H4 (cell line): ENCODE measurements at regions not wholly inside any gene's neighbourhood (a gene's known extent, or its start where the extent isn't known, plus 50 kb on each side); places are given as distances from the start of the nearest gene placed in this dataset.

ENCODE experiments used
- DNase-seq: peaks from one replicate; pipeline ENCODE4 v3.0.0-alpha.2; 2015; ENCODE audit warnings: low spot score

DNA sequence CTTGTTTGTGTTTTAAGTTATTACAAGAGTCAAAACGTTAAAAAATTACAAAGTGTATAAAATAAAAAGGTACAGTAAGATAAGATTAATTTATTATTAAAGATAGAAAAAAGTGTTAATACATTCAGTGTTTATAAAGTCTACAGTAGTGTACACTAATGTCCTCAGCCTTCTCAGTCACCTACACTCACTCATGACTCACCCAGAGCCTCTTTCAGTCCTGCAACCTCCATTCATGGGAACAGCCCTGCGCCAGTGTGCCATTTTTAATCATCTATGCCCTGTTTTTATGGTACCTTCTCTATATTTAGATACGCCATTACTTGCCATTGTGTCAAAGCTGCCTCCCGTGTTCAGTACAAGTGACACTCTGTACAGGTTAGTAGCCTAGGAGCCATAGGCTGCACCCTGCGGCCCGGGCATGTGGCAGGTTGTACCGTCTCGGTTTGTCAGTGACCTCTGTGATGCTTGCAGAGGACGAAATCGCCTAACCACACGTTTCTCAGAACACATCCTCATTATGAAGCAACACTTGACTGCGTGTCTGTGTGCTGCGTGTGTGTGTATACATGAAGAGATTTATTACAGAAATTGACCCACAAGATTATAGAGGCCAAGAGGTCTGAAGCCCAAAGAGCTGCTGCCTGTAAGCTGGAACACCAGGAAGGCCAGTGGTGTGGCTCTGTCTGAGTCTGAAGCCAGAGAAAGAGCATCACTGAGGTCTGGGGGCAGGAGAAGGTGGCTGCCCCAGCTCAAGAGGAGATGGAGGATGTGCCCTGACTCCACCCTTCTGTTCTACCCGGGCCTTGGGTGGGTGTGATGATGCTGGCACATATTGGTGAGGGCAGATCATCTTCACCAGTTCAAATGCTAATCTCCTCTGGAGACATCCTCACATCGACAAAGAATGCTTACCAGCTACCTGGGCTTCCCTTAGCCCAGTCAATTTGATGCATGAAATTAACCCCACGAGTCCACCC, 116.6 kb upstream of the C14orf180 start:
- DNase-seq: no peak

DNA sequence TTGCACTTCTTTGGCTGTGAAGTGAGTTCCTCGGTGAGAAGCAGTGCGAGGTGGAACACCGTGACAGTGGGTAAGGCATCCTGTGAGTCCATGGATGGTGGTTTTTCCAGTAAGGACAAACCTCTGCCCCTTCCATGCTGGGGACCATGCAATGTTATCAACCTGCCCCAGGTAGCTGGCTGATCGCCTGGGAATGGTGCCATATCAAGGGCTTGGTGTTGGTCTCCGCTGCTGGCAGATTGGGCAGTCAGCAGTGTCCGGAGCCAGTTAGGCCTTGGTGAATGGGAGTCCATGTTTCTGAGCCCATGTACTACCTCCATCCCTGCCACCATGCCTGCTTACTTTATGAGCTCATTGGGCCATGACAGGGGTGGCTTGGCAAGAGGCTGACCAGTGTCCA, 114.7 kb upstream of the C14orf180 start:
- DNase-seq: no peak

DNA sequence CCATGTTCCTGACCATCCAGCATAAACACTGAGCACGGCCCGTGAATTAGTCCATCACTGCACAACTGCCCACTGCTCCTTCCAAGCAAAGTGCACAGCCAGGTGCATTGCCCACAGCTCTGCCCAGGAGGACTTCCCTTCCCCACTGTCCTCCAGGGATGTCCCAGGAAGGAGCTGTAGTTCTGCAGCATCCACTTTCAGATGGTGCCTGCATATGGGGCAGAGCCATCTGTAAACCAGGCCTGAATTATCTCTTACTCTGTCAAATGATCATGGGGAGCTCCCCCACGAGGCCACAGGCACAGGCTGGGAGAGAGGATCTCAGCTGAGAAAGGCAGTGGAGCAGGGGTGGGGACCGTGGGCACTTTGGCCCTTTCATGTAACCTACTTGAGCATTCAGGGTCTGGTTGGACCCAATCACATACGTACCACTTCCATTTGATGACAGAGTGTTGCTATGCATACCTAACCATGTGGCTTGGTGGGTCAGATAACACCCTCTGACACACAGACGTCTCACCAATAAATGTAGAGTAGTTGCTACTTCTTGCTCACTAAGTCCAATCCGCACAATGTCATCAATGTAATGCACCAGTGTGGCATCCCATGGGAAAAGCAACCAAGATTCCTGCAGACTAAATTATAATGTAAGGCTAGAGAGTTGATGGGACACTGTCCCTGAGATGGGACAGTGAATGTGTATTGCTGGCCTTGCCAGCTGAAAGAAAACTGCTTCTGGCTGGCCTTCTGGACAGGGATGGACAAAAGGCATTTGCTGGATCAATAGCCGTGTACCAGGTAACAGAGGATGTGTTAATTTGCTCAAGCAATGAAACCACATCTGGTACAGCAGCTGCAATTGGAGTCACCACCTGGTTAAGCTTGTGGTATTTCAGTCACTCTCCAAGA, 113.8 kb upstream of the C14orf180 start:
- DNase-seq: no peak

DNA sequence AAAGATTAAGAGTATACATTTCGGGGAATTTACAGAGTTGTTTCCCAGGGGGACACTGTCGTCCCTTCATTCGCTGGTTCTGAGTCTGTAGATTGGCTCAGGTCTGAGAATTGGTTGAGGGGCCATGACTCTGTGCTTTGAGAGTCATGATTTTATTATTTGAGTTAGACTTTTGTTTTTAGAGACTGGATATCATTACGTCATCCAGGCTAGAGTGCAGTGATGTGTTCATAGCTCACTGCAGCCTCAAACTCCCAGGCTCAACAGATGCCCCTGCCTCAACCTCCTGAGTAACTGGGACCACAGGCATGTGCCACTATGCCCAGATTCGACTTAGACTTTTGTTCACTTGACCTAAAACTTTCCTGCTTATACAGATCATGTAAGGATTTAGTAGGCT, 112.3 kb upstream of the C14orf180 start:
- no peak for DNase-seq

DNA sequence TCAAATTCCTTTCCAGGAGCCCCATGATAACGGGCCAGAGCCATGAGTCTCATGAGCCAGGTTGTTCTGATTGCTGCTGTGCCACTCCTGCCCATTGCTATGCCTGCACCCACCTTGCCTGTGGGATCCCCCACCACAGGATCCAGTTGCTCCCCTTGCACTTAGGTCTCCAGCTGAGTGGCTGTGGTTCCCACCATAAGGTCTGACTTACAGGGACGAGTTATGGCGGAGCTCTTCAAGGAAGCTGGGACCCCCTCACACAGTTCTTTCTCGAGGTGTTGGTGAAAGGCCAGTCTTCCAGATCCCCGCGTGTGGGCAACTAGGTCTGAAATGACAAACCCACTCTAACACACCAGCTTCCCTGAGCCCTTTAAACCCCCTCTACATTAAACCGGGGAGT, 111.9 kb upstream of the C14orf180 start:
- DNase-seq: no peak

DNA sequence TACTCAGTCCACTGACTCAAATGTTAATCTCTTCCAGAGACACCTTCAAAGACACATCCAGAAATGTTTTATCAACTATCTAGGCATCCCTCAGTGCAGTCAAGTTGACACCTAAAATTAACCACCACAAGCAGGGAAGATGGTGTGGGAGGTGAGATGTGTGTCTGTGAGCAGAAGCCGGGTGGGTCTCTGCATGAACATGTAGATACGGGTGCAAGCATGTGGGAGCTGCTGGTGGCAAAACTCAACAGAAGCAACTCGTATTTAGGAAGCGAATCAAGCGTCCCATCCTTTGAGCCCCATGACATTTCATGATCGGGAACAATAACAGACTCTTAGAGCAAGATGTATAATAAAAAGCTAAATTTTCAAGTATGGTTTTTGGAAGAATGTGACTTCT, 110.0 kb upstream of the C14orf180 start:
- DNase-seq: no peak

DNA sequence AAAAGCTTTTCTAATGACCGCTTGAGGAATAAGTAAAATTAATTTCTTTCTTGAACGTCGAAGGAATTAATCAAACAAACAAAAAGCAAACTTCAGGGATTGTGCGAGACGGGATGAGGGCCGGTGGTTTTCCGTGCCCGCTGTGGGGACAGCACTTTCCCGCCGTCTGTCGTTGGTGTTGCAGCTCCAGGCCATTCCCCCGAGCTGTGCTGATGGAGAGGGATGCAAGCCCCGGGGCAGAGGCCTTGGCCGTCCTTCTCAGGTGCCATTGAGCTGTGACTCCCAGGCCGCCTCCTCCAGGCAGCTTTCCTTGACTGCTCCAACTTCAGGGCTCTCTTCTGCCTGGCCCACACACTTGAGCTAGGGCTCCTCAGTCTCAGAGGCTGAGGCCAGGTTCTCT, 109.0 kb upstream of the C14orf180 start:
- no peak for DNase-seq

DNA sequence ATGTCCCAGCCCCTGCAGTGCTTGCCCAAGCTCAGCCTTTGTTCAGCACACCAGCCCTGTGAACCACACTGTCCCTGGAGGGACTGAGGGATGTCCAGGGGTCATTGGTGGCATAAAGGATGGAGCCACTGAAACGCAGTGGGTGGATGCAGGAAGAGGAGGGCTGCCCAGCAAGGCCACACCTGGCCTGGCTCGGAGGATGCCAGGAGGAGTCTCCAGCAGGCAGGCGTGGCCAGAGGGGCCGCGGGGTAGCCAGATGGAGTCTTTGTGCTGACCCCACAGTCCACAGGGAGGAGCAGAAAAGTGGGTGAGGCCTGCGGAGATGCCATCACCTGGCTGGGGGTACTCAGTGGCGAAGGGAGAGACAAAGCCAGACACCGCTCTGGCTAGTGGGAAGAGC, 108.5 kb upstream of the C14orf180 start:
- DNase-seq: no peak

DNA sequence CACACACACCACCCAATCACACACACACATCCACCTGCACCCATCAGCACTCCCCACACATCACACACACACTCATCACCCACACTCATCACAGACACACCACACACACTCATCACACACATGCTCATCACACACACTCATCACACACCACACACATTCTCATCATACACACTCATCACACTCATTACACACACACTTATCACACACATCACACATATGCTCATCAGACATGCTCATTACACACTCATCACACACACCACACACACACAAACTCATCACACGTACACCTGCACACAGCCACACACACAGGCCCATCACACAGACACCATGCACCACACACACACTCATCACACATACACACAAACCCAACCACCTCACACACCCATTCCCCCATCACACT, 107.5 kb upstream of the C14orf180 start:
- no peak for DNase-seq

DNA sequence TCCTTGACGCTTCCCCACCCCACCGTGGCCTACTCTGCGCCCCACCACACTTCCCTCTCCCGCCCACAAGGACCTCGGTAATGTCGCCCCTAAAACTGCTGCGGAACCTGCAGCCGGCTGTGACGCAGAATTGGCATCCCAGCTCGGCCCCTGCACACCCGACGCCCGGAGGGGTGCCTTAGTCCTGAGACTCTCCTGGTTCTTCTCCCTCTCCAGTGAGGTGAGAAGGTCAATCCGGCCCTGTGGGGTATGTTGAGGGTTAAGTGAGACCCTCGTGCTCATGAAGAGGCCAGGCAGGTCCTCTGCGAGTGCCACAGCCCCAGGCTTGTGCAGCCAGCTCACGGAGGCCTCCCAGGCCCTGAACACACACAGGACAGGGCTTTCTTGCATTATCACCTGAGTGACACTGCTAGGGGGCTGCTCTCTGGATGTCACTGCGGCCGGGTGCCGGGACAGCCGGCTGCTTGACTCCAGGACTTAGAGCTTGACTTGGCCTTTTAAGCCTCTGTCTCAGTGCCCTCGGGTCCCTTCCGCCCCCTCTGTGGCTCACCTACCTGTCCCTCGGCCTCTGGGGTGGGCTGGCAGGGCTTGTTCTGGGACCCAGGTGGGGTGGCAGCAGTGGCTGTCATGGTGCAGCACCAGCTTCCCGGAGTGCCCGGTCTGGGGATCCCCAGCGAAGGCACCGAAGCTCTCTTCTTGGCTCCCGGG, 106.9 kb upstream of the C14orf180 start:
- DNase-seq: no peak

DNA sequence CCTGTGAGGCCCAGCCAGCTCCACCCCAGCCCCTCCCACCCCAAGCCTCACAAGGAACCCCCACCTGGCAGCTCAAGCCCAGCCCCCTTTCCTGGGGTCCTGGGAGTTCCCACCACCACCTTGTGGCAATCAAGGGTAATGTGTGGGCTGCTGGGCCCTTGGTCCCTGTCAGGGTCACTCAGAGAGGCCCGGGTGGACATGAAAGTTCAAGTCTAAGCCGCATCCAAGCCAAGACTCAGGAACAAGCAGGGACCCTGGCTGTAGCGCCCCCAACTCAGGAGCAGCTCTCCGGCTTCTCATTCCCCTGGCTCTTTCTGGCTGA, 106.4 kb upstream of the C14orf180 start:
- no peak for DNase-seq

DNA sequence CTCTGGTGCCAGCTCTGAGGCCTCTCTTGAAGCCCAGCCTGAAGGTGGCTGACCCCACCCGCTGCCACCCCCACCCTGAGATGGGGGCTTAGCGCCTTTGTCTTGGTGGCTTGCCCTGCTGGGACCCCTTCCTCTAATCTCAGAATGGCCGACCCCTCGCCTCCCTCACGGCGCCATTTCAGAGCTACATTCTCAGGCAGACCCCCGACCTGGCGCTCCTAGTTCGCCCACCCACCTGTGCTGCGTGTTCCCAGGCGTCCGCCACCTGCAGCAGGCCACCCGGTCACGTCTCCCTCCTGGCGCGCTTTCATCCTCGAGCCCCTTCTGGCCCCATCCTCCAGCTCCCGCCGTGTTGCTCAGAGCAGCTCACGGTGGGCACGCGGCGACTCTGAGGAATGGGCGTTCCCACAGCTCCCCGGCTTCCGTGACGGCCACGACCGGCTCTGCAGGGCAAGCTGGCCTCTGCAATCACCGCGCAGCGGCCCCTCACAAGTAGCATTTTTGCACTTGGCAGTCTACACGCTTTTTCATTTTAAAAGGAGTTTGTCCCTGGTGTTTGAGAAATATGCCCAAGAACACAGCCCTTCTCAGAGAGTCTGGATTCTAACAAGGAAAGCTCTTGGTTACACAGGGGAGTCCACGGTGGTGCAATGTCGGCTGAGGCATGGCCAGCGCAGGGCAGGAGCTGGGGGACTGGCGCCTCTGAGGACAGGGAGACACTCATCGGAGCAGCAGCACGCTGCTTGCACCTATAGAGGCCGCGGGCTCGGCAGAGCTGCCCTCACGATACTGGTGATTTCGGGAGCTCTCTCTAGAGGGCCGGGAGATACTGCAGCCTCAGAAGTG, 105.7 kb upstream of the C14orf180 start:
- no peak for DNase-seq

DNA sequence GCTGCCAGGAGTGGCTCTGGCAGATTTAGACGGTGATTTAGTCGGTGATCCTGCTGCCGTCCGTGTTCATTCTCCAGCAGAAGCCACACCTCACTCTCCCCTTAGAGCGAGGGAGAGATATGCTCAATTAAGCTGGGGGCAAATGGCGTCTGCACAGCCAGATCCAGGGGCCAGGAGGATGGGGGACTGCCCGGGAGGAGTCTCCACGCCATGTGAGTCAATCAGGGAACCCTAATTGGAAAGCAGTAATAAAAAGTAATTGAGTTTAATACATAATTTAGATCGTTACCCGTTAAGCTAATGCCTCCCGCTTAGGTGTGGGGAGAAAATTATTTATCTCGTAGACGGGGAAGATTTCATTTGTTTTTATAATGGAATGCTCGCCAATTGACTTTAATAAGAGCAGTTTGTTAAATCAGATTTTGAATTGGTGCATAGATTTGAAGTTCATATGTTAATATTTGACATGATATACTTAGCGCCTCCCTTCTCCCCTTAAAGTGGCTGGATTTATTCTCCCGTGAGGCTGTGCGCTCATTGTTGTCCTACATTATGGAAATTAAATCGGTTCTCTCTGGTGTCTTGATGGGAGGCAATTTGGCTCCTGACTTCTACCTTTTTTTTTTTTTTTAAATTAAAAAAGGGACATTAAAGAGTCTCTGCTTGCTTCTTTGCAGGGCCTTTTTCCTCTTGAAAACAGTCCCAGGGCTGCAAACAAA, 104.9 kb upstream of the C14orf180 start:
- DNase-seq: no peak

DNA sequence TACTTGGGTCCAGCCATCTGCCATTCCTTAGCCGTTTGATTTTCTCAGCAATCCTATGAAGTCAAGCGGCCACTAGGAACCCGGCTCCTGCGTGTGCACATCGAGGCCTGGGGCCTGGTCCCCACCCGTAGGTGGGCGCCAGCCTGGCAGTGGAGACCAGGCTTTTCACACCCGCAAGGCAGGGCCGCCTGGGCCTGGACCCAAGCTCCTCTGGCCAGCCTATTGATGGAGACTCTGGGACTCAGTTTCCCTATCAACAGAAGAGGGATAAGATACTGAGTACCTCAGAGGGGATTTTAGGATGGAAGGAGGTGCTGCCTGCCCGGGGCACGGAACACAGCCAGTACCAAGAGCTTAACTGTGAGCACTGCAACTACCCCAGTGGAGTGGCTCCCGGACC, 104.3 kb upstream of the C14orf180 start:
- no peak for DNase-seq

DNA sequence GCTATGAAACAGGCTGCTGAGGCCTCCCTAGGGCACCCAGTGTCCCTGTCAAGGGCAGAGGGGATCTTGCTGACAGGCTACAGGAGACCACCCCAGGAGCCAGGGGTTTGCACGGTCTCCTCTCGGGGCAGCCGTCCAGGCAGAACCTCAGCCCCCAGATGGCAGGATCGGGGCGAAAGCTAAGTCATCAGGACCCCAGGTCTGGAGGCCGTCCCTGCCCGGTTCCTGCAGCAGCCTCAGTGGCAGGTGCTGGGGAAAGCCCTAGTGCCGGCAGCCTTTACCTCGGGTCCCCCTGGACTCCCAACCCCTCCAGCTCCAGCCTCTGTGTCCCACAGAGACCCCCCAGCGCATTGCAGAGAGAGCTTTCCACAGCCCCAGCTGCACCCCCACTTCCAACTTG, 103.8 kb upstream of the C14orf180 start:
- no peak for DNase-seq

DNA sequence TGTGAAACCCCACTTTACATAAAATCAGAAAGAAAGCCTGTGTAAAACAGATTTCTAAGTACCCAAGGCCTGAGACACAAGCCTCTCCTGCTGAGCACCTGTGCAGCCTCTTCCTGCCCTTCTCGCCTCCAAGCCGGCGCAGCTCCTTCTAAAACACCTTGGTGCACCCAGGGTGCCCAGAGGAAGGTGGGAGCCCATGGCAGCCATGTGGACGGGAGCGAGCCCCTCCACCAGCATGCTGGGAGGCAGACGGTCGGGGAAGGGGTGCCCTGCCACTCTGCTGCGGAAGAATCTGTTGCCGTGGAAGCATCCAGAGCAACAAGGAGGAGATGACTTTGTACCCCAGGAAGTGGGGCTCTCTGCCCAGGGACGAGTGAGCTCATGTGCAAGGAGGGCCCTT, 103.1 kb upstream of the C14orf180 start:
- DNase-seq: no peak

DNA sequence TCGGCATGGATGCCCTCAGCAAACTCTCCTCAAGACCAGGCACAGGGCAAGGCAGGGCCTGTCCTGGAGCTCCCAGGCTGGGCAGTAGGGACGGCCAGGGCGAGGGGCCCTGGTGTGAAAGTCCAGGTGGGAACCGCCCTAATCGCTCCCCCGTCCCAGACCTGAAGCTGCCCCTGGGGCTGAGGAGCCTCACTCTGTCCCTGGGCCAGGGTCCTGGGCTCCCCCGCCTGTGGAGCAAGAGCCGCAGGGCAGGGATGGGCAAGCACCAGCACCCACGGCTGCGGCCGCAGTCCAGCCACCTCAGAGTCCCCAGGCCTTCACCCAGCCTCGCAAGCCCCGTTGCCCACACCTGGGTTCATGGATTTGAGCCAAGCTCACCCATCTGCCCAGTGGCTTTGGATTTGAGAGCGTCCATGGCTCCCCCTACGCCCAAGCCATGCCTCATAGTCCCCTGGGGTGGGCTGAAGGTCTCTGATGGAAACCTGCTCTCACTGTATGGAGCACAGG, 102.4 kb upstream of the C14orf180 start:
- DNase-seq: no peak

DNA sequence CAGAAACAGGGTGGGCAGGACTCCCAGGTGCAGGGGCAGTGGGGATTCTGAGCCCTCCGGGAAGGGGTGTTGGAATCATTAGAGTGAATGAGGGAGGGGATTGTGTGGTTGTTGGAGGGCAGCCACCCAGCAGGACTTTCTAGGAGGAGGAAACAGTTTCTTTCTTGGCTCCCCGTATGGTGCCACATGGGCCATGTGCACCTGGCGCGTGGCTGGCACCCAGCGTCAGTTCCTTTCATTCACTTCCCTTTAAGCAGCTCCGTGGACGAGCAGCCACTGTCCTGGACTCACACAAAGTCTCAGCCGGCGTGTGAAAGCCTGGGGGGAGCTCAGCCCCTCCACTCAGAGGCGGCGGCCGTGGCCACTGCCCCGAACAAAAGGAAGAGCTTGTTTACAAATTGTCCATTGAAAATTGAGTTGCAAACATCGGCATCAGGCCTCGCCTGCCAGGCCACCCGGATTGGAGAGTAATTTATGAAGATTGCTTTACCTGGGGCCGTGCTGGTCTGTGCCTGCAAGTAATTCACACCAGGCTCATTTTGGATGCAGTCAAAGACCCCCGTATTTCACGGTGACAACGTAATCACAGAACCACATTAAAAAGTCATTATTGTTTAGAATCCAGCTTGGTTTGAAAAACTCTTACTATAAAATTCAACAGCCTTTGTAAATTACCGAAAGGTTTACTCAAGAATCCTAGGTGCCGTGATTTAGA, 101.7 kb upstream of the C14orf180 start:
- DNase-seq: no peak

DNA sequence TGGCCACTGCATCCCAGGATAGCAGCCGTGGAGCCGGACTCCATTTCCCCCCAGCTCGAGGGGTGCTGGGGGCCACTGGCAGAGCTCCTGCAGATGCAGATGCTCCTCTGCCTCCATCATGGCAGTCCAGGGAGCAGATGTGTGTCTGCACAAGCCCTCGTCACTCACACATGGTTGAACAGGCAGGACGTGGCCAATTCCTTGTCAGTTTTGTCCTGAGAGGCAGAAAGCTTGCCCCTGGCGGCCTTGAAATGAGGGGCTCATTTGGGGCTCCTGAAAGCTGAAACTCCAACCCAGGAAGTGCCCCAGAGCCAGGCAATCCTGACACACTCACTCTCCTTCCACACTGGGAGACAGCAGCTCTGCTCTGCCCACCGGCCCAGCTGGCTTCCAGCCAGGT, 100.9 kb upstream of the C14orf180 start:
- DNase-seq: no peak

DNA sequence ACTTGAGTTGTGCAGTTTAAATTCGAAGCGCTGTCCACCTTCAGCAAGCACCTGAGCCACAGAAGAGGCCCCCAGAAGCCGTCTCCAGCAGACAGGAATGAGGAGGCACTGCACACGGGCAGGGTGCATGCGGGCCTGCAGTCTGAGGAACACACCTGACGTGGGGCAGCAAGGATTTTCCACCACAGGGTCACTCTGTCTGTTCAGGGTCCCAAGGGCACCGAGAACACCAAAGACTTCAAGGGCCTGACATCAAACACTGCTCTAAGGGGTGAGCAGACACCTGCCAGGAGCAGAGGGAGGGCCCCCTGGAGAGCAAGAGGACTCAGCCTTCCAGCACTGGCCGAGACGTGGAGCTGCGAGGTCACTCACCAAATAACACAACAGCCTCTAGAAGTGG, 99.7 kb upstream of the C14orf180 start:
- DNase-seq: no peak
